ENCODE measurements at regions not wholly inside any gene's neighbourhood (a gene's known extent, or its start where the extent isn't known, plus 50 kb on each side); places are given as distances from the start of the nearest gene placed in this dataset.

GRCh38 chr10:25761937-25762336 lies 172.1 kb upstream of the MYO3A start:
- H3K36me3 ChIP-seq (ENCODE audit: insufficient read depth, low read depth, low read length), result no peaks in the 10 kb centered on the region
- no peaks in the 10 kb centered on the region for H3K27me3 ChIP-seq (ENCODE audit: insufficient read depth, low read length)
- peaks cover 6% of the 10 kb centered on the region; the same call in 1 of the 2 replicates for H3K9me3 ChIP-seq (ENCODE audit: insufficient read depth, low read depth, low read length)
- no peak overlapping the region for H3K27ac ChIP-seq (ENCODE audit: low read length)
- no peak overlapping the region for H3K9ac ChIP-seq (ENCODE audit: low read depth, low read length)
- no peak overlapping the region for H3K4me3 ChIP-seq (ENCODE audit: low read length)
- peaks cover 26% of the 10 kb centered on the region for H3K4me1 ChIP-seq (ENCODE audit: insufficient read depth, low read length)

- peaks cover 6% of the 10 kb centered on the region; the same call in 1 of the 2 replicates for H3K9me3 ChIP-seq (ENCODE audit: insufficient read depth, low read depth, low read length)
- no peaks in the 10 kb centered on the region for H3K36me3 ChIP-seq (ENCODE audit: insufficient read depth, low read depth, low read length)
- no peaks in the 10 kb centered on the region for H3K27me3 ChIP-seq (ENCODE audit: insufficient read depth, low read length)
- peaks cover 30% of the 10 kb centered on the region; the same call in 1 of the 2 replicates for H3K4me1 ChIP-seq (ENCODE audit: insufficient read depth, low read length)
- no peak overlapping the region for H3K9ac ChIP-seq (ENCODE audit: low read depth, low read length)
- H3K27ac ChIP-seq (ENCODE audit: low read length), result no peak overlapping the region
- H3K4me3 ChIP-seq (ENCODE audit: low read length), result peak overlapping the region; percentile 25; the same call in 1 of the 2 replicates
These were observed 167.8 kb upstream of the MYO3A start for GRCh38 chr10:25766213-25766612.

GRCh38 chr10:25766687-25767221 lies 167.3 kb upstream of the MYO3A start:
- H3K27me3 ChIP-seq (ENCODE audit: insufficient read depth, low read length), result no peaks in the 10 kb centered on the region
- no peaks in the 10 kb centered on the region for H3K36me3 ChIP-seq (ENCODE audit: insufficient read depth, low read depth, low read length)
- peaks cover 30% of the 10 kb centered on the region; the same call in 1 of the 2 replicates for H3K4me1 ChIP-seq (ENCODE audit: insufficient read depth, low read length)
- peak overlapping the region; percentile 6; the same call in 1 of the 2 replicates for H3K9ac ChIP-seq (ENCODE audit: low read depth, low read length)
- no peak overlapping the region for H3K27ac ChIP-seq (ENCODE audit: low read length)
- peak overlapping the region; percentile 62 for H3K4me3 ChIP-seq (ENCODE audit: low read length)
- peaks cover 6% of the 10 kb centered on the region; the same call in 1 of the 2 replicates for H3K9me3 ChIP-seq (ENCODE audit: insufficient read depth, low read depth, low read length)

GRCh38 chr10:25768167-25768566 lies 165.9 kb upstream of the MYO3A start:
- Histone ChIP-seq H3K4me3 (ENCODE audit: low read length) (no peak overlapping the region), H3K27ac (ENCODE audit: low read length) (no peak overlapping the region), H3K4me1 (ENCODE audit: insufficient read depth, low read length) (peaks cover 30% of the 10 kb centered on the region; the same call in 1 of the 2 replicates), H3K27me3 (ENCODE audit: insufficient read depth, low read length) (no peaks in the 10 kb centered on the region), H3K36me3 (ENCODE audit: insufficient read depth, low read depth, low read length) (no peaks in the 10 kb centered on the region), H3K9me3 (ENCODE audit: insufficient read depth, low read depth, low read length) (peaks cover under 1% of the 10 kb centered on the region; the same call in 1 of the 2 replicates), H3K9ac (ENCODE audit: low read depth, low read length) (no peak overlapping the region)

- no peaks in the 10 kb centered on the region for H3K9me3 ChIP-seq (ENCODE audit: insufficient read depth, low read depth, low read length)
- H3K4me1 ChIP-seq (ENCODE audit: insufficient read depth, low read length), result peaks cover 9% of the 10 kb centered on the region
- no peak overlapping the region for H3K9ac ChIP-seq (ENCODE audit: low read depth, low read length)
- H3K27me3 ChIP-seq (ENCODE audit: insufficient read depth, low read length), result no peaks in the 10 kb centered on the region
- no peak overlapping the region for H3K27ac ChIP-seq (ENCODE audit: low read length)
- H3K4me3 ChIP-seq (ENCODE audit: low read length), result no peak overlapping the region
- no peaks in the 10 kb centered on the region for H3K36me3 ChIP-seq (ENCODE audit: insufficient read depth, low read depth, low read length)
These were observed 155.4 kb upstream of the MYO3A start for GRCh38 chr10:25778646-25779045.

- Histone ChIP-seq H3K9ac (ENCODE audit: low read depth, low read length) (no peak overlapping the region), H3K9me3 (ENCODE audit: insufficient read depth, low read depth, low read length) (no peaks in the 10 kb centered on the region), H3K4me1 (ENCODE audit: insufficient read depth, low read length) (peaks cover 5% of the 10 kb centered on the region; the same call in 1 of the 2 replicates), H3K36me3 (ENCODE audit: insufficient read depth, low read depth, low read length) (no peaks in the 10 kb centered on the region), H3K4me3 (ENCODE audit: low read length) (no peak overlapping the region), H3K27me3 (ENCODE audit: insufficient read depth, low read length) (no peaks in the 10 kb centered on the region), H3K27ac (ENCODE audit: low read length) (no peak overlapping the region)
These were observed 147.9 kb upstream of the MYO3A start for GRCh38 chr10:25786161-25786560.

GRCh38 chr10:25786899-25787298 lies 147.1 kb upstream of the MYO3A start:
- H3K36me3 ChIP-seq (ENCODE audit: insufficient read depth, low read depth, low read length), result no peaks in the 10 kb centered on the region
- no peaks in the 10 kb centered on the region for H3K9me3 ChIP-seq (ENCODE audit: insufficient read depth, low read depth, low read length)
- H3K4me1 ChIP-seq (ENCODE audit: insufficient read depth, low read length), result peaks cover 5% of the 10 kb centered on the region; the same call in 1 of the 2 replicates

GRCh38 chr10:25797888-25798429 lies 136.1 kb upstream of the MYO3A start:
- no peak overlapping the region for H3K9ac ChIP-seq (ENCODE audit: low read depth, low read length)

More at GRCh38 chr10:25786899-25787298, 147.1 kb upstream of the MYO3A start:
- no peak overlapping the region for H3K4me3 ChIP-seq (ENCODE audit: low read length)
- no peak overlapping the region for H3K27ac ChIP-seq (ENCODE audit: low read length)
- no peak overlapping the region for H3K9ac ChIP-seq (ENCODE audit: low read depth, low read length)
- no peaks in the 10 kb centered on the region for H3K27me3 ChIP-seq (ENCODE audit: insufficient read depth, low read length)

GRCh38 chr10:25804505-25804904 lies 129.5 kb upstream of the MYO3A start:
- no peak overlapping the region for H3K9ac ChIP-seq (ENCODE audit: low read depth, low read length)
- no peaks in the 10 kb centered on the region for H3K4me1 ChIP-seq (ENCODE audit: insufficient read depth, low read length)
- no peaks in the 10 kb centered on the region for H3K36me3 ChIP-seq (ENCODE audit: insufficient read depth, low read depth, low read length)
- no peaks in the 10 kb centered on the region for H3K9me3 ChIP-seq (ENCODE audit: insufficient read depth, low read depth, low read length)
- H3K4me3 ChIP-seq (ENCODE audit: low read length), result no peak overlapping the region
- H3K27me3 ChIP-seq (ENCODE audit: insufficient read depth, low read length), result no peaks in the 10 kb centered on the region
- no peak overlapping the region for H3K27ac ChIP-seq (ENCODE audit: low read length)

More at GRCh38 chr10:25797888-25798429, 136.1 kb upstream of the MYO3A start:
- Histone ChIP-seq H3K4me3 (ENCODE audit: low read length) (no peak overlapping the region), H3K27me3 (ENCODE audit: insufficient read depth, low read length) (no peaks in the 10 kb centered on the region), H3K9me3 (ENCODE audit: insufficient read depth, low read depth, low read length) (no peaks in the 10 kb centered on the region), H3K4me1 (ENCODE audit: insufficient read depth, low read length) (no peaks in the 10 kb centered on the region), H3K36me3 (ENCODE audit: insufficient read depth, low read depth, low read length) (no peaks in the 10 kb centered on the region), H3K27ac (ENCODE audit: low read length) (no peak overlapping the region)

GRCh38 chr10:25805986-25806385 lies 128.0 kb upstream of the MYO3A start:
- Histone ChIP-seq H3K36me3 (ENCODE audit: insufficient read depth, low read depth, low read length) (no peaks in the 10 kb centered on the region), H3K27ac (ENCODE audit: low read length) (no peak overlapping the region), H3K9ac (ENCODE audit: low read depth, low read length) (no peak overlapping the region), H3K9me3 (ENCODE audit: insufficient read depth, low read depth, low read length) (no peaks in the 10 kb centered on the region), H3K27me3 (ENCODE audit: insufficient read depth, low read length) (no peaks in the 10 kb centered on the region), H3K4me3 (ENCODE audit: low read length) (no peak overlapping the region), H3K4me1 (ENCODE audit: insufficient read depth, low read length) (no peaks in the 10 kb centered on the region)

- Histone ChIP-seq H3K27ac (ENCODE audit: low read length) (no peak overlapping the region), H3K27me3 (ENCODE audit: insufficient read depth, low read length) (no peaks in the 10 kb centered on the region), H3K4me1 (ENCODE audit: insufficient read depth, low read length) (no peaks in the 10 kb centered on the region), H3K9me3 (ENCODE audit: insufficient read depth, low read depth, low read length) (no peaks in the 10 kb centered on the region), H3K36me3 (ENCODE audit: insufficient read depth, low read depth, low read length) (no peaks in the 10 kb centered on the region), H3K9ac (ENCODE audit: low read depth, low read length) (no peak overlapping the region), H3K4me3 (ENCODE audit: low read length) (no peak overlapping the region)
These were observed 125.7 kb upstream of the MYO3A start for GRCh38 chr10:25808372-25808771.

GRCh38 chr10:25811052-25811685 lies 122.9 kb upstream of the MYO3A start:
- Histone ChIP-seq H3K36me3 (ENCODE audit: insufficient read depth, low read depth, low read length) (no peaks in the 10 kb centered on the region), H3K4me1 (ENCODE audit: insufficient read depth, low read length) (no peaks in the 10 kb centered on the region), H3K27me3 (ENCODE audit: insufficient read depth, low read length) (no peaks in the 10 kb centered on the region), H3K9ac (ENCODE audit: low read depth, low read length) (no peak overlapping the region), H3K27ac (ENCODE audit: low read length) (no peak overlapping the region), H3K4me3 (ENCODE audit: low read length) (no peak overlapping the region), H3K9me3 (ENCODE audit: insufficient read depth, low read depth, low read length) (no peaks in the 10 kb centered on the region)
